Parathyroid adenoma (tissue), 2 donors: ENCODE measurements at regions not wholly inside any gene's neighbourhood (a gene's known extent, or its start where the extent isn't known, plus 50 kb on each side); places are given as distances from the start of the nearest gene placed in this dataset.

Source experiments
- H2AFZ ChIP-seq: fragments of 300-600 bp; sonication (generic); one replicate; pipeline ENCODE4 v1.7.0; 2017; ENCODE audit warnings: antibody characterized with exemption, mild to moderate bottlenecking
- H3K27ac ChIP-seq: fragments of 300-600 bp; sonication (generic); one replicate; pipeline ENCODE4 v1.7.0; 2017
- H3K27me3 ChIP-seq: fragments of 300-600 bp; sonication (generic); one replicate; pipeline ENCODE4 v1.7.0; 2017; ENCODE audit warnings: low read length; ENCODE audit not compliant: control insufficient read depth, insufficient read depth
- H3K36me3 ChIP-seq: fragments of 300-600 bp; sonication (generic); one replicate; pipeline ENCODE4 v1.7.0; 2017; ENCODE audit warnings: low read length; ENCODE audit not compliant: control insufficient read depth, insufficient read depth
- H3K4me1 ChIP-seq: fragments of 300-600 bp; sonication (generic); one replicate; pipeline ENCODE4 v1.7.0; 2017; ENCODE audit warnings: control low read depth
- H3K4me2 ChIP-seq: fragments of 300-600 bp; sonication (generic); one replicate; pipeline ENCODE4 v1.7.0; 2017; ENCODE audit warnings: low read length
- H3K4me3 ChIP-seq: fragments of 300-600 bp; sonication (generic); one replicate; pipeline ENCODE4 v1.7.0; 2017; ENCODE audit warnings: low read depth, low read length
- H3K79me2 ChIP-seq: fragments of 300-600 bp; sonication (generic); one replicate; pipeline ENCODE4 v1.7.0; 2017; ENCODE audit warnings: control low read depth
- H3K9ac ChIP-seq: fragments of 300-600 bp; sonication (generic); one replicate; pipeline ENCODE4 v1.7.0; 2017; ENCODE audit warnings: mild to moderate bottlenecking
- H3K9me3 ChIP-seq: fragments of 300-600 bp; sonication (generic); one replicate; pipeline ENCODE4 v1.7.0; 2017; ENCODE audit warnings: low read length; ENCODE audit not compliant: control insufficient read depth
- TF ChIP-seq, protein P1 (sequence below): fragments of 300-600 bp; sonication (generic); IDR thresholded peaks from one replicate; pipeline ENCODE4 v1.7.0; 2017; ENCODE audit warnings: antibody characterized with exemption, mild to moderate bottlenecking
- donor health status: primary hyperparathyroidism.

DNA sequence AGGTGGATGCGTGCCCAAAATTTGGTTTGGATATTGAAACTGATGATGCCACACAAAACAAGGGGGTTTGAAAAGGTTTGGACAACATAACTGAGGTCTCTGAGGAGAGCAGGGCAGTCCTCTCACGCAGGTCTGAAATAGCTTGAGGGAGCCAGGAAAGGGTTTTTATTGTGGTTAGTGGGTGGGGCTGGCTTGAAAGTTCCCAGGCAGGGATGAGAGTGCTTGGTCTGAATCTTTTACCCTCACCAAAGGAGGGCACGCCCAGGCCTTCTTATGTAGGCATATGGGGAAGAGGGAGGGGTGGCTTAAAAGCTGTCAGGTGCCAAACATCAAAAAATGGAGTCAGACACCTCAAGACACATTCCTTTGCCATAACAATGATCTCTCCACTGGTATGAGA, 493.1 kb upstream of the CCDC196 start:
- H3K9me3 ChIP-seq: no peaks in the 10 kb centered on the region
- H3K27me3 ChIP-seq: no peaks in the 10 kb centered on the region
- H3K27ac ChIP-seq: no peak overlapping the region
- H3K4me1 ChIP-seq: no peaks in the 10 kb centered on the region
- H2AFZ ChIP-seq: no peak overlapping the region
- no peak overlapping the region for H3K4me3 ChIP-seq
- TF ChIP-seq, protein P1, sequence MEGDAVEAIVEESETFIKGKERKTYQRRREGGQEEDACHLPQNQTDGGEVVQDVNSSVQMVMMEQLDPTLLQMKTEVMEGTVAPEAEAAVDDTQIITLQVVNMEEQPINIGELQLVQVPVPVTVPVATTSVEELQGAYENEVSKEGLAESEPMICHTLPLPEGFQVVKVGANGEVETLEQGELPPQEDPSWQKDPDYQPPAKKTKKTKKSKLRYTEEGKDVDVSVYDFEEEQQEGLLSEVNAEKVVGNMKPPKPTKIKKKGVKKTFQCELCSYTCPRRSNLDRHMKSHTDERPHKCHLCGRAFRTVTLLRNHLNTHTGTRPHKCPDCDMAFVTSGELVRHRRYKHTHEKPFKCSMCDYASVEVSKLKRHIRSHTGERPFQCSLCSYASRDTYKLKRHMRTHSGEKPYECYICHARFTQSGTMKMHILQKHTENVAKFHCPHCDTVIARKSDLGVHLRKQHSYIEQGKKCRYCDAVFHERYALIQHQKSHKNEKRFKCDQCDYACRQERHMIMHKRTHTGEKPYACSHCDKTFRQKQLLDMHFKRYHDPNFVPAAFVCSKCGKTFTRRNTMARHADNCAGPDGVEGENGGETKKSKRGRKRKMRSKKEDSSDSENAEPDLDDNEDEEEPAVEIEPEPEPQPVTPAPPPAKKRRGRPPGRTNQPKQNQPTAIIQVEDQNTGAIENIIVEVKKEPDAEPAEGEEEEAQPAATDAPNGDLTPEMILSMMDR: no peak
- no peak overlapping the region for H3K9ac ChIP-seq
- H3K79me2 ChIP-seq: no peaks in the 10 kb centered on the region
- H3K4me2 ChIP-seq: no peak overlapping the region
- no peaks in the 10 kb centered on the region for H3K36me3 ChIP-seq

DNA sequence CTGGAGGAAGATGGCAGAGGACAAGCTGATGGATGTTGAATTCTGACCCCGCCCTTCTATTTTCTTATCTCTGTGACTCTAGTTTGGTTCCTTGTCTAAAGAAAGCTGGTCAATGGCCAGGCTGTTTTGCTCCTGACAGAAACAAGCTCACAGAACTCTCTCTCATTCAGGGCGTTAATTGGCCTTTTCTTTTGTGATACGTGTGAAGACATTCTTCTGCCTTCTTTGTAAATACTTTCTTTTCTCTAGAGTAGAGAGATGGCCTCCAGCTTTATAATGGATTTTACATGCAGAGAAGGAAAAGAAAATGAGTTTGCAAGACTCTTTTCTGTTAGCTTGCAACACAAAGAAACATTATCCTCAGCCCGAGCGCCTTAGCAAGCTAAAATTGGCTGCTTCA, 492.2 kb upstream of the CCDC196 start:
- Histone ChIP-seq H3K27ac (no peak overlapping the region), H3K9me3 (no peaks in the 10 kb centered on the region), H3K9ac (no peak overlapping the region), H3K27me3 (no peaks in the 10 kb centered on the region), H3K79me2 (no peaks in the 10 kb centered on the region), H2AFZ (no peak overlapping the region), H3K4me3 (no peak overlapping the region), H3K4me2 (no peak overlapping the region), H3K36me3 (no peaks in the 10 kb centered on the region), H3K4me1 (no peaks in the 10 kb centered on the region)
- TF ChIP-seq, protein P1: no peak

DNA sequence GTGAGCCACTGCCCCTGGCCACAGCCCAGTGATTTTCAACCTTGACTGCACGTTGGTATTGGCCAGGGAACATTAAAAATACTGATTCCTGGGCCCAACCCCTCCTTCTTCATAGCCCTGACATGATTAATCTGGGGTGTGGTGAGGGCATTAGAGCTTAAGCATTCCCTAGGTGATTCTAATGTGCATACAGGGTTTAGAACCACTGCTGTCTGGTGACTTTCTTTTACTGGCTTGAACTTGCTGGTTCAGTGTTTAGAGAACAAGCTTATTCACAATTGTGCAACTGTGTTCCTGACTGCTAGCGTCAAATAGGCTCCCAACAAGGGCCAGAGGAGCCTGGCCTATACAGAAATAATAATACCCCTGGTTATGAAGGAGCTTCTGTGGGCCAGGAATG, 488.8 kb upstream of the CCDC196 start:
- Histone ChIP-seq H2AFZ (no peak overlapping the region), H3K4me3 (no peak overlapping the region), H3K79me2 (no peaks in the 10 kb centered on the region), H3K27me3 (no peaks in the 10 kb centered on the region), H3K9ac (no peak overlapping the region), H3K4me1 (no peaks in the 10 kb centered on the region), H3K4me2 (no peak overlapping the region), H3K9me3 (no peaks in the 10 kb centered on the region), H3K36me3 (no peaks in the 10 kb centered on the region), H3K27ac (no peak overlapping the region)
- TF ChIP-seq, protein P1: no peak

DNA sequence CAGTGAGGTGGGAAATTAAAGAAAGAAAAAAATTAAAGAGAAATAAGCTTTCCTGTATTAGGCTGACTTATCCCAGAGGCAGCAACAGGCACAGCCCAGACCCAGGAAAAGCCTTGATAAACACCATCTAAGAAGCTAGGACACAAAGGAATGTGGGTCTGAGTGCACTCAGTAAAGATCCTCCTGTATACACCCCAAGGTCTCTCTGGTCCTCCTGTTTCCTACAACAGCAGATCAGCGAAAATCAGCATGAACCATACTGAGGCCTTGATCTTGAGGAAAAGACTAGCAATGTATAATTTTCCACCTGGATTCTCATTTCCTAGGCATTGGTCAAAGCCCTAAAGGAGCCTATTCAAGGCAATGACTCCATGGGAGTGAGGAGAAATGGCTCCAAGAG, 486.3 kb upstream of the CCDC196 start:
- TF ChIP-seq, protein P1: no peak
- Histone ChIP-seq H3K27me3 (no peaks in the 10 kb centered on the region), H3K9me3 (no peaks in the 10 kb centered on the region), H3K36me3 (no peaks in the 10 kb centered on the region), H3K9ac (no peak overlapping the region), H3K4me2 (no peak overlapping the region), H3K79me2 (no peaks in the 10 kb centered on the region), H3K4me3 (no peak overlapping the region), H3K4me1 (no peaks in the 10 kb centered on the region), H2AFZ (no peak overlapping the region), H3K27ac (no peak overlapping the region)

DNA sequence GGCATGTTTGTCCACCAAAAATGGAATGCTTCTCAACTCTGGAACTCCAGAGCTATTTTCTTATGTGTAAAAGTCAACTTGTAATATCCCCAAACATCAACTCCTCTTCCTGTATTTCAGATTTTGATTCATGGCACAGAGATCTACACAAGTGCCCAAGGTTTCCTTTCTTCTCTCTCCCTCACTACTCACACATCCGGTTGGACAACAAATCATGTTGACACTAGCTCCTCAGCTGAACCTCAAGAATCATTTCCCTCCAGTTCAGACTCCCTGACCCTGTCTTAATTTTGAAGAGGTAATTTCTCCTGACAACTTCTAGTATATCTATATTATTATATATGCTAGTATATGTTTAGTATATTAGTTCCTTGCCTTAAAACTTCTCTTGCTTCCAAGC, 485.4 kb upstream of the CCDC196 start:
- H3K79me2 ChIP-seq: no peaks in the 10 kb centered on the region
- TF ChIP-seq, protein P1: no peak
- no peaks in the 10 kb centered on the region for H3K4me1 ChIP-seq
- H3K27ac ChIP-seq: no peak overlapping the region
- no peaks in the 10 kb centered on the region for H3K36me3 ChIP-seq
- H3K4me3 ChIP-seq: no peak overlapping the region
- no peaks in the 10 kb centered on the region for H3K27me3 ChIP-seq
- H3K4me2 ChIP-seq: no peak overlapping the region
- H3K9me3 ChIP-seq: no peaks in the 10 kb centered on the region
- no peak overlapping the region for H3K9ac ChIP-seq
- H2AFZ ChIP-seq: no peak overlapping the region
